ENCODE measurements at regions not wholly inside any gene's neighbourhood (a gene's known extent, or its start where the extent isn't known, plus 50 kb on each side); places are given as distances from the start of the nearest gene placed in this dataset.

DNA sequence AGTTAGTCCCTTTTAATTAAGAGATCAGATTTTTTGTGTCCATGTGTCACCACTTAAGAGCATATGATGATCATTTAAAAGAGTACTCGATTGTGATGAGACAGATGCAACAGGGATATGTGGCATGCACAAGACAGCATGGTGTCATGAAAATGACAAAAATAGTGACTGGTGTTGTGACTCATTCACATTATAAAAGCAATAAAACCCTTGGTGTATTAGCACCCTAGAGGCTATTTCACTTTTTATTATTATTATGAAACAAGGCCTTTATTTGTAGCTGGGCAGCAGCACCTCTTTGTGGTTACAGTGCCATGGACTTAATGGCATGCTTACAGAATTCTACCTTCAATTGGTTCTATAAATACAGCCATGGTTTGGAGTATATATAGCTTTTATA is 1296.0 kb upstream of the ZEB2 start:
- DNase-seq (ENCODE audit: low read depth in 1 of 2, low spot score in 1 of 2) = no peak
- no peak overlapping the region for H3K27ac ChIP-seq (replicated peaks)

DNA sequence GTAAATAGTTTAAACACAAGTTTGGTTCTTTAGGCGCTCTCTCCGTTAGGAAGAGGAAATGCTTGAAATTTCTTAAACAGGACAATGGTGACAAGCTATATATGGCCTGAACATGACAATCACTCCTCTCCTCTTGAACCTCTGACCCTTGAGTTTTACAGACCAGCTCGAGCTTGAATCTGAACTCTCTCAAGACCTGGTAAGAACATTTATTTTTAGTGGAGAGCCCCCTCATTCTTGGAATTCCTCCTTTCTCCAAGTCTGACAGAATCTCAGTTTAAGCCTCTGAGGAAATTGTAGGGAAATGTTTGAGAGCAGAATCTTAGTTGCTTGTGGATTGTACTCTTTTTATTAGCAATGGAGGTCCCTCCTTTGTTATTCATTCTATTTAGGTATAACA is 1293.6 kb upstream of the ZEB2 start:
- no peak for TF ChIP-seq POLR2AphosphoS5 (IDR thresholded peaks at IDR 0.05; ENCODE audit: low read depth)
- TF ChIP-seq, protein P1, sequence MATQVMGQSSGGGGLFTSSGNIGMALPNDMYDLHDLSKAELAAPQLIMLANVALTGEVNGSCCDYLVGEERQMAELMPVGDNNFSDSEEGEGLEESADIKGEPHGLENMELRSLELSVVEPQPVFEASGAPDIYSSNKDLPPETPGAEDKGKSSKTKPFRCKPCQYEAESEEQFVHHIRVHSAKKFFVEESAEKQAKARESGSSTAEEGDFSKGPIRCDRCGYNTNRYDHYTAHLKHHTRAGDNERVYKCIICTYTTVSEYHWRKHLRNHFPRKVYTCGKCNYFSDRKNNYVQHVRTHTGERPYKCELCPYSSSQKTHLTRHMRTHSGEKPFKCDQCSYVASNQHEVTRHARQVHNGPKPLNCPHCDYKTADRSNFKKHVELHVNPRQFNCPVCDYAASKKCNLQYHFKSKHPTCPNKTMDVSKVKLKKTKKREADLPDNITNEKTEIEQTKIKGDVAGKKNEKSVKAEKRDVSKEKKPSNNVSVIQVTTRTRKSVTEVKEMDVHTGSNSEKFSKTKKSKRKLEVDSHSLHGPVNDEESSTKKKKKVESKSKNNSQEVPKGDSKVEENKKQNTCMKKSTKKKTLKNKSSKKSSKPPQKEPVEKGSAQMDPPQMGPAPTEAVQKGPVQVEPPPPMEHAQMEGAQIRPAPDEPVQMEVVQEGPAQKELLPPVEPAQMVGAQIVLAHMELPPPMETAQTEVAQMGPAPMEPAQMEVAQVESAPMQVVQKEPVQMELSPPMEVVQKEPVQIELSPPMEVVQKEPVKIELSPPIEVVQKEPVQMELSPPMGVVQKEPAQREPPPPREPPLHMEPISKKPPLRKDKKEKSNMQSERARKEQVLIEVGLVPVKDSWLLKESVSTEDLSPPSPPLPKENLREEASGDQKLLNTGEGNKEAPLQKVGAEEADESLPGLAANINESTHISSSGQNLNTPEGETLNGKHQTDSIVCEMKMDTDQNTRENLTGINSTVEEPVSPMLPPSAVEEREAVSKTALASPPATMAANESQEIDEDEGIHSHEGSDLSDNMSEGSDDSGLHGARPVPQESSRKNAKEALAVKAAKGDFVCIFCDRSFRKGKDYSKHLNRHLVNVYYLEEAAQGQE (IDR thresholded peaks at IDR 0.05; ENCODE audit: insufficient replicate concordance, low read depth) = no peak
- no peak for TF ChIP-seq SPI1 (IDR thresholded peaks at IDR 0.05; ENCODE audit: borderline replicate concordance, low read depth)
- TF ChIP-seq GABPA (IDR thresholded peaks at IDR 0.05; ENCODE audit: low read depth) = no peak
- TF ChIP-seq, protein P2, sequence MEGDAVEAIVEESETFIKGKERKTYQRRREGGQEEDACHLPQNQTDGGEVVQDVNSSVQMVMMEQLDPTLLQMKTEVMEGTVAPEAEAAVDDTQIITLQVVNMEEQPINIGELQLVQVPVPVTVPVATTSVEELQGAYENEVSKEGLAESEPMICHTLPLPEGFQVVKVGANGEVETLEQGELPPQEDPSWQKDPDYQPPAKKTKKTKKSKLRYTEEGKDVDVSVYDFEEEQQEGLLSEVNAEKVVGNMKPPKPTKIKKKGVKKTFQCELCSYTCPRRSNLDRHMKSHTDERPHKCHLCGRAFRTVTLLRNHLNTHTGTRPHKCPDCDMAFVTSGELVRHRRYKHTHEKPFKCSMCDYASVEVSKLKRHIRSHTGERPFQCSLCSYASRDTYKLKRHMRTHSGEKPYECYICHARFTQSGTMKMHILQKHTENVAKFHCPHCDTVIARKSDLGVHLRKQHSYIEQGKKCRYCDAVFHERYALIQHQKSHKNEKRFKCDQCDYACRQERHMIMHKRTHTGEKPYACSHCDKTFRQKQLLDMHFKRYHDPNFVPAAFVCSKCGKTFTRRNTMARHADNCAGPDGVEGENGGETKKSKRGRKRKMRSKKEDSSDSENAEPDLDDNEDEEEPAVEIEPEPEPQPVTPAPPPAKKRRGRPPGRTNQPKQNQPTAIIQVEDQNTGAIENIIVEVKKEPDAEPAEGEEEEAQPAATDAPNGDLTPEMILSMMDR (IDR thresholded peaks at IDR 0.05; ENCODE audit: insufficient read depth, low read length) = no peak
- Histone ChIP-seq H3K27me3 (ENCODE audit: insufficient read depth, poor library complexity, severe bottlenecking) (no peaks in the 10 kb centered on the region), H3K4me3 (replicated peaks; ENCODE audit: insufficient read depth, low read length) (no peak overlapping the region), H3K27ac (replicated peaks) (no peak overlapping the region)
- DNase-seq (ENCODE audit: low read depth in 1 of 2, low spot score in 1 of 2) = no peak

More for the DNA sequence above, 1296.0 kb upstream of the ZEB2 start:
- TF ChIP-seq GABPA (IDR thresholded peaks at IDR 0.05; ENCODE audit: low read depth) = no peak
- TF ChIP-seq POLR2AphosphoS5 (IDR thresholded peaks at IDR 0.05; ENCODE audit: low read depth) = no peak
- TF ChIP-seq, protein P2 (IDR thresholded peaks at IDR 0.05; ENCODE audit: insufficient read depth, low read length) = no peak
- TF ChIP-seq, protein P1 (IDR thresholded peaks at IDR 0.05; ENCODE audit: insufficient replicate concordance, low read depth) = no peak
- Histone ChIP-seq H3K27me3 (ENCODE audit: insufficient read depth, poor library complexity, severe bottlenecking) (no peaks in the 10 kb centered on the region), H3K4me3 (replicated peaks; ENCODE audit: insufficient read depth, low read length) (no peak overlapping the region)

DNA sequence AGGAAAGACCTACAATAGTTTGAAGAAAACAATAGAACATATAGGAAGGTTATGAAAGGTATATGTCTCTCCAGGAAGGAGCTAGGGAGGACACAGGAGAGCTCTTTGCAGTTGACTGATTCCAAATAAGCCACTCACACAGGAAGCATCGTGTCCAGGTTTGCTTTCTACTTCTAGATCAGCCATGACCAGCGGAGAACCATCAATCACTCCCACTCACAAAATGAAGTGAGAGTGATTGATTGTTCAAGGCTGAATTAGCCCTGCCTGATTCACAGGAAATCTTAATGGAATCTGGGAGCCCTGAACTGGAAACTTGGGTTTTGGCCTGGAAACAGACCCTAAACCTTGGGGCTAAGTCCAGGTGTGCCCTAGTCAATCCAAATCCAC is 1292.2 kb upstream of the ZEB2 start:
- Histone ChIP-seq H3K27me3 (ENCODE audit: insufficient read depth, poor library complexity, severe bottlenecking) (no peaks in the 10 kb centered on the region), H3K4me3 (replicated peaks; ENCODE audit: insufficient read depth, low read length) (no peak overlapping the region), H3K27ac (replicated peaks) (peak overlapping the region; percentile 13)
- peak in 1 of 2 experiments; percentile 4 for DNase-seq (ENCODE audit: low read depth in 1 of 2, low spot score in 1 of 2)
- TF ChIP-seq, protein P1 (IDR thresholded peaks at IDR 0.05; ENCODE audit: insufficient replicate concordance, low read depth) = no peak
- no peak for TF ChIP-seq POLR2AphosphoS5 (IDR thresholded peaks at IDR 0.05; ENCODE audit: low read depth)
- no peak for TF ChIP-seq SPI1 (IDR thresholded peaks at IDR 0.05; ENCODE audit: borderline replicate concordance, low read depth)
- no peak for TF ChIP-seq GABPA (IDR thresholded peaks at IDR 0.05; ENCODE audit: low read depth)
- TF ChIP-seq, protein P2 (IDR thresholded peaks at IDR 0.05; ENCODE audit: insufficient read depth, low read length) = no peak

Measured in HL-60 (cell line).